ENCODE measurements at regions not wholly inside any gene's neighbourhood (a gene's known extent, or its start where the extent isn't known, plus 50 kb on each side); places are given as distances from the start of the nearest gene placed in this dataset.

GRCh38 chr16:65244787-65245186 is 122.9 kb upstream of the CDH11 start:
- TF ChIP-seq RAD21 (IDR thresholded peaks at IDR 0.05 in 1 of 2, conservative IDR thresholded peaks at IDR 0.05 in 1 of 2; ENCODE audit: low read depth in 2 of 2, low read length in 2 of 2) (no peak), POLR2A (IDR thresholded peaks at IDR 0.05; ENCODE audit: control extremely low read depth in 1 of 2, low read depth in 2 of 2, low read length in 2 of 2) (no peak), EP300 (IDR thresholded peaks at IDR 0.05; ENCODE audit: borderline replicate concordance in 1 of 2, low read depth in 2 of 2, low read length in 2 of 2) (no peak), ZNF274 (IDR thresholded peaks at IDR 0.05; ENCODE audit: borderline replicate concordance, extremely low read depth, low read length) (no peak), POLR2AphosphoS5 (IDR thresholded peaks at IDR 0.05; ENCODE audit: low read depth, low read length) (no peak), EZH2 (IDR thresholded peaks at IDR 0.05; ENCODE audit: low read depth, low read length, severe bottlenecking) (no peak), CTCF (IDR thresholded peaks at IDR 0.05; ENCODE audit: control extremely low read depth in 1 of 3, insufficient read depth in 1 of 3, low read depth in 1 of 3, low read length in 3 of 3) (no peak), SUZ12 (IDR thresholded peaks at IDR 0.05; ENCODE audit: low read length) (no peak), BACH1 (IDR thresholded peaks at IDR 0.05; ENCODE audit: low read length) (no peak), ATF2 (IDR thresholded peaks at IDR 0.05; ENCODE audit: low read length) (no peak), NRF1 (IDR thresholded peaks at IDR 0.05; ENCODE audit: low read depth, low read length) (no peak)

Data from H1 (cell line).